Ovary (tissue), 7 donors: ENCODE measurements at regions not wholly inside any gene's neighbourhood (a gene's known extent, or its start where the extent isn't known, plus 50 kb on each side); places are given as distances from the start of the nearest gene placed in this dataset.

Source experiments
- DNase-seq, 5 donors: peaks; one replicate each; pipeline ENCODE4 v3.0.0-alpha.2; 2019 to 2020
- H3K27ac ChIP-seq, 2 donors: fragments of 200-600 bp; one replicate each; pipeline versions ENCODE4 v1.5.1 to v1.8.0; 2019 to 2022
- H3K27me3 ChIP-seq: fragments of 200-600 bp; one replicate; pipeline ENCODE4 v1.8.0; 2022
- H3K36me3 ChIP-seq: fragments of 200-600 bp; sonication (generic); one replicate; pipeline ENCODE4 v1.5.1; 2019
- H3K4me1 ChIP-seq: one replicate; pipeline ENCODE4 v1.8.1; 2013; ENCODE audit warnings: mild to moderate bottlenecking, moderate library complexity; ENCODE audit not compliant: insufficient read depth
- H3K4me3 ChIP-seq: fragments of 200-600 bp; sonication (generic); one replicate; pipeline ENCODE4 v1.5.1; 2017
- H3K9me3 ChIP-seq, 2 donors: fragments of 200-600 bp in 1 of 2; sonication (generic) in 1 of 2; one replicate each; pipeline versions ENCODE4 v1.5.1 to v1.8.1; 2013 to 2019; ENCODE audit warnings: mild to moderate bottlenecking in 1 of 2, moderate library complexity in 1 of 2
- CTCF ChIP-seq, 3 donors: fragments of 450-650 bp in 2 of 3; fragments of 200-600 bp in 1 of 3; IDR thresholded peaks; one replicate each; pipeline versions ENCODE4 v1.5.1 to v1.8.0; 2016 to 2022; ENCODE audit warnings: antibody characterized with exemption in 3 of 3, mild to moderate bottlenecking in 1 of 3
- EP300 ChIP-seq: sonication (generic); formaldehyde crosslinking; IDR thresholded peaks from one replicate; pipeline ENCODE4 v1.6.1; 2017; ENCODE audit warnings: antibody characterized with exemption
- POLR2A ChIP-seq: fragments of 450-650 bp; IDR thresholded peaks from one replicate; pipeline ENCODE4 v1.6.1; 2017; ENCODE audit warnings: antibody characterized with exemption, mild to moderate bottlenecking, moderate library complexity
- WGBS, 3 donors: extraction: QIAGEN DNeasy Blood & Tissue Kit in 1 of 3; methylation state at CpG; one replicate each; pipeline versions ENCODE4 v1.1.5 to v1.1.7; 2013 to 2017; 5-methylcytosine and 5-hydroxymethylcytosine counted together
- intact Hi-C, 4 donors: fragments of 100-400 bp; cut with DNase I; formaldehyde crosslinking; loops; one replicate each; pipeline versions ENCODE4 v1.11.0 to v1.15.1; 2022 to 2023
- donor health status: DM: no; HTN: no; CAD: no; lungs with moderate emphysema.
- donor health status: DM: no; HTN: no; CAD: no.
- donor health status: Bipolar disorder and iron deficiency.
- donor health status: DM: no; HTN: no; CAD: no.
- donor health status: DM: yes; HTN: yes; CAD: no.

- WGBS, 3 donors: 51 to 61% (median 54%) methylated on average over 3 of the region's 3 CpGs
- H3K4me3 ChIP-seq: no peak overlapping the region
- intact Hi-C loops: no loop called here
- no peaks in the 10 kb centered on the region for H3K4me1 ChIP-seq
- TF ChIP-seq POLR2A: no peak
- TF ChIP-seq CTCF (IDR thresholded peaks at IDR 0.05): no peak
- H3K27me3 ChIP-seq: no peaks in the 10 kb centered on the region
- DNase-seq: no peak
- no peaks in the 10 kb centered on the region for H3K9me3 ChIP-seq
- no peak overlapping the region for H3K27ac ChIP-seq
- H3K36me3 ChIP-seq: no peaks in the 10 kb centered on the region
These were observed 148.9 kb upstream of the GULP1 start for GRCh38 chr2:188142636-188143295.

- Histone ChIP-seq H3K4me1 (no peaks in the 10 kb centered on the region), H3K27me3 (no peaks in the 10 kb centered on the region), H3K9me3 (no peaks in the 10 kb centered on the region), H3K4me3 (no peak overlapping the region), H3K36me3 (no peaks in the 10 kb centered on the region), H3K27ac (no peak overlapping the region)
- no peak for DNase-seq
- WGBS, 3 donors: 0 to 48% (median 0%) methylated on average over 1 of the region's 1 CpG
- intact Hi-C loops: no loop called here
- TF ChIP-seq POLR2A (no peak), CTCF (IDR thresholded peaks at IDR 0.05) (no peak), EP300 (no peak)
These were observed 145.8 kb upstream of the GULP1 start for GRCh38 chr2:188145885-188146284.

- no peak overlapping the region for H3K4me3 ChIP-seq
- no peaks in the 10 kb centered on the region for H3K36me3 ChIP-seq
- no peak overlapping the region for H3K27ac ChIP-seq
- no peaks in the 10 kb centered on the region for H3K4me1 ChIP-seq
- intact Hi-C loops: no loop called here
- H3K27me3 ChIP-seq: no peaks in the 10 kb centered on the region
- no peaks in the 10 kb centered on the region for H3K9me3 ChIP-seq
- 18 to 23% (median 20%) methylated on average over 1 of the region's 1 CpG for WGBS, 3 donors
- TF ChIP-seq CTCF (IDR thresholded peaks at IDR 0.05): no peak
- no peak for TF ChIP-seq POLR2A
- no peak for TF ChIP-seq EP300
- no peak for DNase-seq
These were observed 144.8 kb upstream of the GULP1 start for GRCh38 chr2:188146888-188147287.

- H3K27ac ChIP-seq: no peak overlapping the region
- no peaks in the 10 kb centered on the region for H3K27me3 ChIP-seq
- DNase-seq: no peak
- no peak for TF ChIP-seq CTCF (IDR thresholded peaks at IDR 0.05)
- TF ChIP-seq EP300: no peak
- TF ChIP-seq POLR2A: no peak
- 56 to 75% (median 66%) methylated on average over 1 of the region's 1 CpG for WGBS, 3 donors
- H3K4me3 ChIP-seq: no peak overlapping the region
- H3K36me3 ChIP-seq: no peaks in the 10 kb centered on the region
- H3K9me3 ChIP-seq: no peaks in the 10 kb centered on the region
- intact Hi-C loops: no loop called here
- no peaks in the 10 kb centered on the region for H3K4me1 ChIP-seq
These were observed 140.0 kb upstream of the GULP1 start for GRCh38 chr2:188151670-188152069.
